ENCODE measurements at regions not wholly inside any gene's neighbourhood (a gene's known extent, or its start where the extent isn't known, plus 50 kb on each side); places are given as distances from the start of the nearest gene placed in this dataset.

DNA sequence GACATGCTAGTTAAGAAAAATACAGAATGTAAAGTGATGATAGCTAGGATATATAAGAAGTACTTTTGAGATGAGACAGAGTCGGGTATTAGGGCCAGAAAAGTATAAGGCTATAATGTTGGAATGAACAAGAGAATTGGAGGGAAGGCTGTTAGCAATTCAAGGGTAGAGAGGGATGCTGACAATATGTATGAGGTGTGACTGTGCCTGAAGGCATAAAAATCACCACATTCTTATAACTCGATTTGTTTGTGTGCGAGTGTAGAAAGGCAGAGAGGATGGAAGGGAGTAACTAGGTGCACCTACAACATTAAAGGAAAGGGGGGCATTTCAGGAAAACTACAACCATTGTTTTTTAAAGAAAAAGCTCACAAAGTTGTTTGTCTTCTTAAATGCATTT is 86.0 kb downstream of the FAT4 start:
- H3K4me3 Mint-ChIP-seq = no peak overlapping the region
- H3K27me3 Mint-ChIP-seq = no peaks in the 10 kb centered on the region
- H3K27ac Mint-ChIP-seq = no peak overlapping the region
- no peak for DNase-seq
- intact Hi-C loops (cut with micrococcal nuclease) = no loop called here
- no peaks in the 10 kb centered on the region for H3K4me1 Mint-ChIP-seq
- H3K36me3 Mint-ChIP-seq (ENCODE audit: low read depth) = no peaks in the 10 kb centered on the region
- H3K9me3 Mint-ChIP-seq = no peaks in the 10 kb centered on the region

DNA sequence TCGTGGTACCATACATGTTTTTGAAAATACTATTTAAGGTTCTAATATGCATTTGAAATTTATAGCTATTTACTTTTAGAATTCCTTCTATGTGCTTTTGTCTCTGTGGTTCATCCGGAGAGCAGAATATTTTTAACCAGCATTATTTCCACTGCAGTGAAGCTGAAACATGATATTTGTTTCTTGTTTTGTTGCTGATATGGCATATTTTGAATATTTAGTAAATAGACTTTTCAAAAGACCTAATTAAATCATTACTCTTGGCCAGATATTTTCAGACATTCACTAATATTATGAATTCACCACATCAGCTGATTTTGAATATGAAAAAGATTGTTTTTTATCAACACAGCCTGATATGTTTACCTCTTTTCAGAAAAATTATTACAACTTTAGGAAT is 87.0 kb downstream of the FAT4 start:
- H3K36me3 Mint-ChIP-seq (ENCODE audit: low read depth) = no peaks in the 10 kb centered on the region
- no peak overlapping the region for H3K4me3 Mint-ChIP-seq
- no peak overlapping the region for H3K27ac Mint-ChIP-seq
- no peaks in the 10 kb centered on the region for H3K9me3 Mint-ChIP-seq
- no peak for DNase-seq
- no peaks in the 10 kb centered on the region for H3K27me3 Mint-ChIP-seq
- intact Hi-C loops (cut with micrococcal nuclease) = no loop called here
- no peaks in the 10 kb centered on the region for H3K4me1 Mint-ChIP-seq

DNA sequence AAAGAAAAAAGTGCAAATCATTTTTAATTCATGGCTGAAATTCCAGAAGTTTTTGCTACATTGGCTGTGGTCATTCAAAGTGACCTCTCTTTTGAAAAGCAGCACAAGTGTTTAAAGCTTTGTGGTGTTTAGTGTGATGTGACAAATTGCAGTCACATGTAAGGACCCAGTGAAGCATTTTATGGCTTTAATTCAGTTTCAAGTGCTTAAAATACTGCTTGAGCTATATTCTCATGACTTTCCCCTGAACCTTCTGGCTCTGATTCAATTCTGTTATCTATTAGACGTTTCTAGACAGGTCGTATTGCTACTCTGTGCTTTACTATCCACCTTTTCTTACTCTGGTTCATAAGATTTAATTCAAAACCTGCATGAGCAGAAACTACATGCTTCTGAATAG is 105.8 kb downstream of the FAT4 start:
- intact Hi-C loops (cut with micrococcal nuclease) = no loop called here
- no peaks in the 10 kb centered on the region for H3K9me3 Mint-ChIP-seq
- no peaks in the 10 kb centered on the region for H3K36me3 Mint-ChIP-seq (ENCODE audit: low read depth)
- H3K4me3 Mint-ChIP-seq = no peak overlapping the region
- H3K4me1 Mint-ChIP-seq = no peaks in the 10 kb centered on the region
- H3K27me3 Mint-ChIP-seq = no peaks in the 10 kb centered on the region
- DNase-seq = no peak
- no peak overlapping the region for H3K27ac Mint-ChIP-seq

DNA sequence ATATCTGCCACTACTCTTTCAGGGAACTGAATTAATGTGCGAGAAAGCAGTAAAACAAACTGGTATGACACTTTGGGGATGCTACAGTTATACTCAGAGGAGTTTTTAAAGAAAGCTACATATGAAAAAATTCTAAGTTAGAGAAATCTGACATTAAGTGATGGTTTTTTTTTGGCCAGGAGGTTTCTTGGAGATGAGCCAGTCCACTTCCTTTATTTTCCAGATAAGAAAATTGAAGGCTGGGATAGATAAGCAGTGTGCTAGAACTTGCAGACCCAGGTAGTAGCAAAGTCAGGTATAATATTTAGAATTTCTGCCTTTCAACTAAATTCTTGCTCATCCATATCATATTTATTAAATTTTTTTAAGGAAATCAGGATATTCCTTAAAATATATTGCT is 106.8 kb downstream of the FAT4 start:
- Mint-ChIP-seq H3K27me3 (no peaks in the 10 kb centered on the region), H3K4me3 (no peak overlapping the region), H3K36me3 (ENCODE audit: low read depth) (no peaks in the 10 kb centered on the region), H3K4me1 (no peaks in the 10 kb centered on the region), H3K9me3 (no peaks in the 10 kb centered on the region), H3K27ac (no peak overlapping the region)
- intact Hi-C loops (cut with micrococcal nuclease) = no loop called here
- DNase-seq = no peak

DNA sequence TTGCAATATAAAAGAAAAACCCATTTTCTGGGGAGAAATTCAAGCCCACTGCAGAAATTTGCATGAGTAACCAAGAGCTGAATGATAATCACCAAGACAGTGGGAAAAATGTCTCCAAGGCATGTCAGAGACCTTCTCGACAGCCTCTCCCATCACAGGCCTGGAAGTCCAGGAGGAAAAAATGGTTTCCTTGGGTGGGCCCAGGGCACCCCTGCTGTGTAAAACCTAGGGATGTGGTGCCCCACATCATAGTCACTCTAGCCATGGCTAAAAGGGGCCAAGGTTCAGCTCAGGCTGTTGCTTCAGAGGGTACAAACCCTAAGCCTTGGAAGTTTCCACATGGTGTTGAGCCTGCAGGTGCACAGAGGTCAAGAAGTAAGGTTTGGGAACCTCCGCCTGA is 108.4 kb downstream of the FAT4 start:
- no peaks in the 10 kb centered on the region for H3K27me3 Mint-ChIP-seq

DNA sequence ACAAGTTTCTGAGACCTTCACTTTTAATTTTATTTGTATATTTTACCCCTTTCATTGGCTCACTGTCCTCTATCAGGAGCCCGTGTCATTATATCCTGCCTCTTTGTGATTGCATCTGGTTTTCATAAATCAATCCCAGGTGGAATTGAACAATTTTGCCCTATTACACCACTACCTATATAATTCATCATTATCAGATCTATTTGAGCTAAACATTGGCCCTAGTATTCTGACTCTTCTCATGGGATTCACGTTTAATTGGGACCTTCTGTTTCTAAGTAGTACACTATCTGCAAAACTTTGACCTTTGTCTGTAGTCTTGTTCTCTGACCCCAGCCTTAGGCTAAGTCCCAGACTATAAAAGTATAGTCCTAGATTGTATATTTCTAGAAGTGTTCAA is 114.1 kb downstream of the FAT4 start:
- DNase-seq = no peak
- intact Hi-C loops (cut with micrococcal nuclease) = no loop called here
- Mint-ChIP-seq H3K4me1 (no peaks in the 10 kb centered on the region), H3K36me3 (ENCODE audit: low read depth) (no peaks in the 10 kb centered on the region), H3K9me3 (no peaks in the 10 kb centered on the region), H3K27ac (no peak overlapping the region), H3K4me3 (no peak overlapping the region), H3K27me3 (no peaks in the 10 kb centered on the region)

More for the DNA sequence above, 108.4 kb downstream of the FAT4 start:
- no peak overlapping the region for H3K4me3 Mint-ChIP-seq
- DNase-seq = no peak
- no peaks in the 10 kb centered on the region for H3K9me3 Mint-ChIP-seq
- H3K36me3 Mint-ChIP-seq (ENCODE audit: low read depth) = no peaks in the 10 kb centered on the region
- H3K4me1 Mint-ChIP-seq = no peaks in the 10 kb centered on the region
- H3K27ac Mint-ChIP-seq = no peak overlapping the region
- intact Hi-C loops (cut with micrococcal nuclease) = no loop called here

DNA sequence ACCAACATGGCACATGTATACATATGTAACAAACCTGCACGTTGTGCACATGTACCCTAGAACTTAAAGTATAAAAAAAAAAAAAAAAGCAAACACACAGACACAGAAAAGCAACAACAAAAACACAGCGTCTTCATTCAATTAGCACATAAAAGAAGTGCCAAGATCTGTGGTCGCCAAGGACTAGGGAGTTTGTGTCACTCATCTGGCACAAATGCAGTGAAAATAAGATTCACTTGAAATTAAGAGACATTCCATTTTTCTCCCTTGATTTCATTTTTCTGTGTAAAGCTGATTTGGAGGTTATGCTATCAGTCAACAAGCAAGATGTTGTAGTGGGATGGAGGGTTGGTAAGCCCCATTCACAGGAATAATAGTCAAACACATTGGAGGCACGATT is 115.3 kb downstream of the FAT4 start:
- H3K4me3 Mint-ChIP-seq = no peak overlapping the region
- H3K36me3 Mint-ChIP-seq (ENCODE audit: low read depth) = no peaks in the 10 kb centered on the region
- intact Hi-C loops (cut with micrococcal nuclease) = no loop called here
- H3K4me1 Mint-ChIP-seq = no peaks in the 10 kb centered on the region
- DNase-seq = no peak
- no peak overlapping the region for H3K27ac Mint-ChIP-seq
- no peaks in the 10 kb centered on the region for H3K27me3 Mint-ChIP-seq
- no peaks in the 10 kb centered on the region for H3K9me3 Mint-ChIP-seq

DNA sequence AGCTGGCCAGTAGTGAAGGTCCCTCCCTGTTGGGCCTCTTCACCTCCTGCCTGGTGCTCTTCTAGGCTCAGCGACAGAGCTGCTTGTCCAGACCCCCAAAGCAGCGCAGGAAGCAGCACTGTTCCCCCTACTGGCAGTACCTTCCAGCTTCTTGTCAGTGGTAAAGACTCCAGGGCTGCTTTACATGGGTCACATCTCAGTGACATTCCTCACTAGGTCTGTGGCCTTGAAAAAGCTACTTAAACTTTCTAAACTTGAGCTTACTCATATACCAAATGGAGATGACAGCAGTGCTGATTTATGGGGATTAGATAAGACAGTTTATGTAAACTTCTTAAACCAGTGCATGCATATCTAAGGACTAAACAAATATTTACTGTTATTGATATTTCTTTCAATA is 117.3 kb downstream of the FAT4 start:
- intact Hi-C loops (cut with micrococcal nuclease) = no loop called here
- no peak overlapping the region for H3K27ac Mint-ChIP-seq
- H3K9me3 Mint-ChIP-seq = no peaks in the 10 kb centered on the region
- DNase-seq = no peak
- no peaks in the 10 kb centered on the region for H3K27me3 Mint-ChIP-seq
- no peaks in the 10 kb centered on the region for H3K36me3 Mint-ChIP-seq (ENCODE audit: low read depth)
- H3K4me1 Mint-ChIP-seq = no peaks in the 10 kb centered on the region
- no peak overlapping the region for H3K4me3 Mint-ChIP-seq

DNA sequence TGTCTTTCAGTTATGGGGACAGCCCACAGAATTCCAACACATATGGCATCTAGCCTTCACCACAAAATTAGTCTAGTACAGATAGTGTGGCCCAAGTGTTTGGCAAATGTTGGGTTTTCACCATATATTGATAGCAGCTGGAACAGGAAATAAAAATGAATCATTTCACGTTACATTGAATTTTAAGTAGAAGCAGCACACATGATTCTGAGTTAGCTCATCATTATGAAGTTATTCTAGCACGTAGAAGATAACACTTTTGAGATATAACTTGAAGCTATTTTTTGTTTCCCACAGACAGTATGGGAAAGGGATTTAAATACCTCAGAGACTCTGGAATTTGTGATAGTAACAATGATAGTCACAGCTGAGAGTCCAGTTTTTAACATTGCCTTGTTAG is 118.7 kb downstream of the FAT4 start:
- H3K27ac Mint-ChIP-seq = no peak overlapping the region
- no peaks in the 10 kb centered on the region for H3K9me3 Mint-ChIP-seq
- H3K4me3 Mint-ChIP-seq = no peak overlapping the region
- no peaks in the 10 kb centered on the region for H3K27me3 Mint-ChIP-seq
- H3K4me1 Mint-ChIP-seq = no peaks in the 10 kb centered on the region
- DNase-seq = no peak
- no peaks in the 10 kb centered on the region for H3K36me3 Mint-ChIP-seq (ENCODE audit: low read depth)
- intact Hi-C loops (cut with micrococcal nuclease) = no loop called here

DNA sequence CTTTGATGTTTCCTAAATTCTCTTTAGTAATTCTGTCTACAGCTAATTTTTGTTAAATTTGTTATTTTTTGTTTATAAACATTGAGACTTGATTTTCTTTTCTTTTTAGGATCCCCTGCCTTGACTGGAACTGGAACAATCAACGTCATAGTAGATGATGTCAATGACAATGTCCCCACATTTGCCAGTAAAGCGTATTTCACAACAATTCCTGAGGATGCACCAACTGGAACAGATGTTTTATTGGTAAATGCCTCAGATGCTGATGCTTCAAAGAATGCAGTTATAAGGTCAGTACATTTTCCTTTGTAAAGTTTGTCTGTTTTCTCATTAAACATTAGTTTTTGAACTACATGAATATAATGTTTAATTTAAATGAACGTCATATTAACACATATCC is 119.4 kb downstream of the FAT4 start:
- Mint-ChIP-seq H3K4me3 (no peak overlapping the region), H3K27ac (no peak overlapping the region), H3K27me3 (no peaks in the 10 kb centered on the region), H3K4me1 (no peaks in the 10 kb centered on the region), H3K36me3 (ENCODE audit: low read depth) (no peaks in the 10 kb centered on the region), H3K9me3 (no peaks in the 10 kb centered on the region)
- intact Hi-C loops (cut with micrococcal nuclease) = no loop called here
- DNase-seq = no peak

DNA sequence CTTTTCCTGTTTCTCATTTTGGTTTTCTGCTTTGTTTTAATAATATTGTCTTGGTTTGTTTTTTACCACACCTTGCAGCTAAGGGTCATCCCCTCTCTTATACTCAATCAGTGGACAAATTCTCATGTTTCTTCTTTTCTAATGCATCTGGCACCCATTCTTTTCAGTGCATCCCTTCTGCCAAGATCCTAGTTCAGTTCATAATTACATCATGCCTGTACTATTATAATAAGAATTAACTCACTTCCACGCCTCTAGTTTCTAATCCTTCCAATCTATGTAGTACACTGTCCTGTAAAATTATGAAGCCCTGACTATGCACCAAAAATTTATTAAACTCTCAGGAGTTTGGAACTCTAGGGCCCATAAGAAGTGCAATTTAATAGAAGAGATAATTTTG is 126.1 kb downstream of the FAT4 start:
- H3K9me3 Mint-ChIP-seq = no peaks in the 10 kb centered on the region
- H3K27ac Mint-ChIP-seq = no peak overlapping the region
- no peaks in the 10 kb centered on the region for H3K36me3 Mint-ChIP-seq (ENCODE audit: low read depth)

DNA sequence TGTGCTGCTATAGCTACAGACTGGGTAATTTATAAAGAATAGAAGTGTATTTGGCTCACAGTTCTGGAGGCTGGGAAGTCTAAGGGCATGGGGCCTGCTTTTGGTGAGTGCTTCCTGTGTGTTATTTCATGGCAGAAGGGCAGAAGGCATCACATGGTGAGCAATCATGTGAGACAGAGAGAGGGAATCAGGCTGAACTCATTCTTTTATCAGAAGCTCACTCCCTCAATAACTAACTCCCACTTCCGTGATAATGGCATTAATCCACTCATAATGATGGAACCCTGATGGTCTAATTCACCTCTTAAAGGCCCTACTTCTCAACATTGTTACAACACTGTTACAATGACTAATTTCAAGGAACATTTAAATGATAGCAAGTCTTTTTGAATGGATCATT is 129.4 kb downstream of the FAT4 start:
- no peaks in the 10 kb centered on the region for H3K9me3 Mint-ChIP-seq
- H3K4me1 Mint-ChIP-seq = no peaks in the 10 kb centered on the region
- no peak overlapping the region for H3K4me3 Mint-ChIP-seq
- H3K27ac Mint-ChIP-seq = no peak overlapping the region
- no peaks in the 10 kb centered on the region for H3K27me3 Mint-ChIP-seq
- DNase-seq = no peak
- no peaks in the 10 kb centered on the region for H3K36me3 Mint-ChIP-seq (ENCODE audit: low read depth)
- intact Hi-C loops (cut with micrococcal nuclease) = no loop called here

More for the DNA sequence above, 126.1 kb downstream of the FAT4 start:
- DNase-seq = no peak
- H3K4me3 Mint-ChIP-seq = no peak overlapping the region
- intact Hi-C loops (cut with micrococcal nuclease) = no loop called here
- no peaks in the 10 kb centered on the region for H3K27me3 Mint-ChIP-seq
- no peaks in the 10 kb centered on the region for H3K4me1 Mint-ChIP-seq

DNA sequence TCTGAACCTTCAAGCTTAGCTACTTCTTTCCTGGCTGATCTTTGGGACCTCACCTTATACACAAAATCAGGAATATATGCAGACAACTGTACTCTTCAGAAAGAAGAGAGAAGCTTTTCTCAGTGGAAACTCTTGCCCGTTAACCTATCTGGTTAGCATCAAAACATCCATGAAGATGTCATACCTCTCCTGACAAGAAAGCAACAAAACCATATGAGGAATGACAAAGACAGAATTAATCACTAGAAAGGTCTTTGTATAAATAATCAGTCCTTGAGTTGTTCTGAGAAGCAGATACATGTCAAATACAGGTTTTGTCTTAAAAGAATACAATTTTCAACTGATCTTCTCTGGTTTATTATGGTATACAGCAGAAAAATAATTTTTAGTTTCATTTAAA is 130.8 kb downstream of the FAT4 start:
- Mint-ChIP-seq H3K4me3 (no peak overlapping the region), H3K9me3 (no peaks in the 10 kb centered on the region), H3K27ac (no peak overlapping the region), H3K4me1 (no peaks in the 10 kb centered on the region), H3K36me3 (ENCODE audit: low read depth) (no peaks in the 10 kb centered on the region), H3K27me3 (no peaks in the 10 kb centered on the region)
- intact Hi-C loops (cut with micrococcal nuclease) = no loop called here
- DNase-seq = no peak

DNA sequence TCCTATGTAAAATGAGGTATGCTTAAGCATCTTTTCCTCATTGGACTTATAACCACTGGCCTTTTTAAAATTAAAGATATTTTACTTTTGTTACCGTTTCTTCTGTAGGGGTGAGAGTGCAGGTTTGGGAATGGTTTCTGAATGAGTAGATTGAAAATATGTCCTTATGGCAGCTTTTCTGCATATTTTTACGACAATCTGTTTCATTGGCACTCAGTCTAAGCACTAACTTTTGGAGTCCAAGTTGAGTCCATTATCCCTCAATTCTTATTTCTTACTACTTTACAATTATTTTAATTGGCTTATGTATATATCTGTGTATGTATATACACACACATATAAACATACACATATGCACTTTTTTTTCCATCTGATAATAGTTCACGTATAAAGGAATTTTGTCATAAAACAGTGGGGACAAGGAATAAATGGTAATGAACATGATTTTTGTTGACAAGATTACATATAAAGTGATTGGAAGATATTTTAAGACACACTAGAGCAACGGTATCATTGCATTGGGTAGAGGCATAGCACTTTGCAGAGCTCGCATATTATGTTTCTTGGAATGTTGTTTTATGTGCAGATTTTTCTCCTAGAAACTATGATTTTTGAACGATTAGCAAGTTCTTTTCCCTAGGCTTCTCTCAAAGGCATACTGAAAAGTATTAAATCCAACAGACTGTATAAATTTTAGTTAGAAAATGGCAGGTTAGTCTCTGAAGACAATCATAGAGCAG is 133.0 kb downstream of the FAT4 start:
- no peak overlapping the region for H3K4me3 Mint-ChIP-seq
- H3K9me3 Mint-ChIP-seq = no peaks in the 10 kb centered on the region
- H3K36me3 Mint-ChIP-seq (ENCODE audit: low read depth) = no peaks in the 10 kb centered on the region
- intact Hi-C loops (cut with micrococcal nuclease) = no loop called here
- no peaks in the 10 kb centered on the region for H3K4me1 Mint-ChIP-seq
- no peak overlapping the region for H3K27ac Mint-ChIP-seq
- DNase-seq = no peak
- H3K27me3 Mint-ChIP-seq = no peaks in the 10 kb centered on the region

DNA sequence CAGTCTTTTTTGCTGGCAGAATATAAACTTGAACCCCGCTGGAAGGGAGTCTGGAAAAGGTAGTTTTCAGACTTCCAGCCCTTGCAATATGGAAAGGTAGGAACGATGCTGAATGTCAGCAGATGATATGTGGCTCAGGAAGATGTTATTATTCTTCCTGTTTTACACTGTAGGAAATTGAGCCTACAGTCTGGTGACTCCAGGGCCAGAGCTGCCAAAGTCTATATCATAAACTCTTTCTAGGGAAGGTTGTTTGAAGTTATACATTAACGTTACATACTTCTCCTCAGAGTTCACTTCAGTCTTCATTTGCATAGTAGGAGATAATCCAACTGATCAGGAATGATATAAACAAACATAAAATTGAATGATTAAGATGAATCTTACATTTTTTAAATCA is 141.3 kb downstream of the FAT4 start:
- intact Hi-C loops (cut with micrococcal nuclease) = no loop called here
- Mint-ChIP-seq H3K4me1 (no peaks in the 10 kb centered on the region), H3K9me3 (no peaks in the 10 kb centered on the region), H3K27ac (no peak overlapping the region), H3K27me3 (no peaks in the 10 kb centered on the region), H3K36me3 (ENCODE audit: low read depth) (no peaks in the 10 kb centered on the region), H3K4me3 (no peak overlapping the region)
- no peak for DNase-seq
